ENCODE measurements at regions not wholly inside any gene's neighbourhood (a gene's known extent, or its start where the extent isn't known, plus 50 kb on each side); places are given as distances from the start of the nearest gene placed in this dataset.

DNA sequence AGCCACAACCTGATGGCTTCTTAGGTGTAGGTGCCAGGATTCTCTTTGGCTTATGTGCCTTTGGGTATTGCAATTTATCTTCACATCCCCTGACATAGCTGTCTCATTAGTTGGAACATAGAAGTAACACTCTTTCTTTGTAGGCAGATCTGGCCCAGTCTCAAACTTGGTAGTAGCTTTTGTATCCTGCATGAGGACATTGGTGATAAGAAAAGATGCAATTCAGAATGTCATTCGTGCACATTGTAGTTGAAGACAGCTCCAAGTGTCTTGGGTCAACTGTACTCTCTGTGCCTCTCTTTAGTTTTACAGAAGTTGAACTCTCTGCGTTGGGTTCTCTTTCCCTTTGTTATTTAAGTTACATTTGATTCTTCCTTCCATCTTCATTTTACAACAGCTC lies 69.6 kb upstream of the BCL11A start:
- H3K27ac ChIP-seq, result no peak overlapping the region
- TF ChIP-seq, protein P1, sequence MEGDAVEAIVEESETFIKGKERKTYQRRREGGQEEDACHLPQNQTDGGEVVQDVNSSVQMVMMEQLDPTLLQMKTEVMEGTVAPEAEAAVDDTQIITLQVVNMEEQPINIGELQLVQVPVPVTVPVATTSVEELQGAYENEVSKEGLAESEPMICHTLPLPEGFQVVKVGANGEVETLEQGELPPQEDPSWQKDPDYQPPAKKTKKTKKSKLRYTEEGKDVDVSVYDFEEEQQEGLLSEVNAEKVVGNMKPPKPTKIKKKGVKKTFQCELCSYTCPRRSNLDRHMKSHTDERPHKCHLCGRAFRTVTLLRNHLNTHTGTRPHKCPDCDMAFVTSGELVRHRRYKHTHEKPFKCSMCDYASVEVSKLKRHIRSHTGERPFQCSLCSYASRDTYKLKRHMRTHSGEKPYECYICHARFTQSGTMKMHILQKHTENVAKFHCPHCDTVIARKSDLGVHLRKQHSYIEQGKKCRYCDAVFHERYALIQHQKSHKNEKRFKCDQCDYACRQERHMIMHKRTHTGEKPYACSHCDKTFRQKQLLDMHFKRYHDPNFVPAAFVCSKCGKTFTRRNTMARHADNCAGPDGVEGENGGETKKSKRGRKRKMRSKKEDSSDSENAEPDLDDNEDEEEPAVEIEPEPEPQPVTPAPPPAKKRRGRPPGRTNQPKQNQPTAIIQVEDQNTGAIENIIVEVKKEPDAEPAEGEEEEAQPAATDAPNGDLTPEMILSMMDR (conservative IDR thresholded peaks at IDR 0.05), result no peak
- no peak for TF ChIP-seq ZFX (IDR thresholded peaks at IDR 0.05)

DNA sequence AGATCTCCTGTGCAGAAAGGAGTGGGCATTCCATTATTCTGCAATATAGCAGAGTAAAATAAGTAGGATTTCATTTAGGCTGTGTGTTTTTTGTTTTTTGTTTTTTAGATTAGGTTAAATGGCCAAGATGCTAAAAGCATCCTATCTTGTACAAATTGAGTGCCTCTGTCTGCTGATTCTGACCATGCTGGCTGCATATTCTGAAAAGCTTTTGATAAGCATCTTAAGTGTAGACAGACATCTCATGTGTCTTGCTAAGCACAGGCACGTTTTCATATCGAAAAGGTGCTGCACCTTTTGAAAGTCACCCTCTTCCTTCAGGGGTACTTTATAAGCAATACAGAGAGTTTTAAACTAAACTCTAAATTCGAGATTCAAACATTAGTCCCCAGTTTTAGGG lies 74.0 kb upstream of the BCL11A start:
- H3K27ac ChIP-seq, result no peak overlapping the region
- TF ChIP-seq, protein P1 (conservative IDR thresholded peaks at IDR 0.05), result no peak
- TF ChIP-seq ZFX (IDR thresholded peaks at IDR 0.05), result no peak

DNA sequence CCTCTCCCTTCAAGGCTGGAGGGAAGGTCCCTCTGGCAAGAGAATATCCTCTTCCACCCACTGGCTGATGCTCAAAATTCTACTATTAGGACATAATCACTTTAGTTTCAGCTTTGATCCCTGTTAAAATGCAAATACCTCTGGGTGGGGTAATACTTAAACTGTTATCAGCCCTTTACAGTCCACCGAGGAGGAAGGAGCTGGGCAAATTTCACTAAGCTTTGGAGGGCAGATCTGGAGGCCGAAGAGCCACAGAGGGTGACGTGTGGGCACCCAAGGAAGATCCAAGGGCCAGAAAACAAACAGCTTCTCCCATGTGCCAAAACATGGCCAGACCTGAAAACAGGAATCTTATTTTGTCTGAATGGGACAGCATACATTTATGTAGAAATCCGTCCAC lies 74.6 kb upstream of the BCL11A start:
- no peak overlapping the region for H3K27ac ChIP-seq
- TF ChIP-seq ZFX (IDR thresholded peaks at IDR 0.05), result no peak
- TF ChIP-seq, protein P1 (conservative IDR thresholded peaks at IDR 0.05), result no peak

DNA sequence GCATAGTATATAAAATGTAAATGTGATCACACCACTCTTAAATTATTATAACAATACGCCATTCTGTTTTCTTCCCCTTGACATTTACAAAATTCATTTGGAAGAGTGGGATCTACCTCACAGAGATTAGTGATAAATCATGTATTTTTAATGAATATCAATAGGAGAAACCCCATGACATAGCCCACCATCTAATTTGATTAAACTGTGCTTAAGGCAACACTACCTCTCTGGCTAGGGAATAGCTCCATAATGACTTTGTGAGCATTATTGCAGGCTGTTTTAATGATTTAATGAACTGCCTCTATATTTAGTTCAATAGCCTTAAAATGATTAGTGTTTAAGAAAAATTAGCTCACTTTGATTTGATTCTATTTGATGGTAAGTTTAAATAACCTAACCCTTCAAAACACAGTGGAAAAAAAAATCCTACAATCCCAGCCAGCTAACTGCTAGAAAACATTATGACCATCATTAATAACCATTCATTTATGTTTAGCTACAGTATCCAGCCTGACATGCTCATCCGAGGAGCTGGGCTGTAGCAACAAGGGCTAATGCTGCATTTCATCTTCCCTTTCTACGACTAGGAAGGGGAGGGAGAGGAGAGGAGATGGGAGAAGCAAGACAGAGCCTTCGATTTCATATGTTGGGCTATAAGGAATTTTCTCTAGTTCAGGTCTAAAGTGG lies 75.3 kb upstream of the BCL11A start:
- TF ChIP-seq, protein P1 (conservative IDR thresholded peaks at IDR 0.05), result no peak
- no peak for TF ChIP-seq ZFX (IDR thresholded peaks at IDR 0.05)
- no peak overlapping the region for H3K27ac ChIP-seq

DNA sequence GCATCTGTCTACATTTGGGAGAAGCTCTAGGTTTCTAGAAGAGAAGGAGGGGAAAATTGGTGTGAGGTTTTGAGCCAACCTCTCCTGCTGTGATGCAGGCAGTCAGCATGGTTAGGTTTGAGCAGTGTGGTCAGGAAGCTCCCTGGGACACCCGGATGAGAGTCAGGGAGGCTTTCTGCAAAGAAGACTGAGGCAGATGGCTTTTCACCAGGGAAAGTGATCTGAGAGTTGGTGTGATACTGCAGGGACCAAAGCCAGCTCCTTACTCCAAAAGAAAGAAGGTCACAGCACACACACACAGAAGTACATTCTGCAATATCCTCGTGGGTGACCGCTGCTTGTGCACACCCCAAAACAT lies 75.8 kb upstream of the BCL11A start:
- TF ChIP-seq, protein P1 (conservative IDR thresholded peaks at IDR 0.05), result no peak
- TF ChIP-seq ZFX (IDR thresholded peaks at IDR 0.05), result no peak
- H3K27ac ChIP-seq, result no peak overlapping the region

DNA sequence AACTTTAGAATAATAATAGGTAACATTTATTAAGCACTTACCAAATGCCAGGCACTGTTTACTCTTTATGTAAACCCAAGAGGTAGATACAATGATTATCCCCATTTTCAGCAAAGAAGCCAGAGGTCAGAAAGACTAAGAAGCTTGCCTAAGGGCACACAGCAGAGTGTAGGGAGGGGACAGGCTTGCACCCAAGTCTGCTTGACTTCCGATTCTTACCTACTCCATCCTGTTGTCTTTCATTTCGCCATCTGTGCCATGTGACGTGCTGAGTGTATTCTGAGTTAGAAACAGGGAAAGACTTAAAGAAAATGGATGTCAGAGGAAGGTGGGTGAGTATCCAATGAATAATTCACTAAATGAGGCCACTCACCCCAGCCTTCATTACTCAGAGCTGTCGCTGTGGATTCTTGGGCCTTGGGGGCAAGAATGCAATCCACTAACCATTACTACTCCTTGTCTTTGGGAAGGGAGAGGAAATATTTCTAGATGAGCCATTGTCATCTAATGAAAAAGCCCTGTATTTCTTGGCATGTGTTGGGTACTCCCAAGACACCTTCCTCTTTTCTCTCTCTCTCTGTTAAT lies 76.4 kb upstream of the BCL11A start:
- TF ChIP-seq, protein P1 (conservative IDR thresholded peaks at IDR 0.05), result no peak
- no peak for TF ChIP-seq ZFX (IDR thresholded peaks at IDR 0.05)
- no peak overlapping the region for H3K27ac ChIP-seq

DNA sequence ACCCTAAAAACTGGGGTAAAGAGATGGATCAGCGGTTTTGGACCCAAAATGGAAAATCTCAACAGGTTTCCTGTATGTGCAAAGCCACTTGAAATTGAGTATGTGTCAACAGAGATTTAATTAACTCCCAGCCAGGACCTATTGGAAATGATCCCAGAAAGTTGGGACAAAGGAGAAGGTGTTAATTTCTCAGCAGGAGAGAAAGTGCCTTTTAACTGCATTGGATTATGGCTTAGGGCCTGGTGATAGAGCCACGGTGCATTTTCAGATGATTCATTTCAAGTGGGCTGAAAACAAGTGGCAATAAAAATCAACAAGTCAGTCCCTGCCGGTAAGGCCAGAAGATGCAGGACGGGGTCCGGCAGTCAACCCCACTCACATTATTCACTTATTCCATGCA lies 80.2 kb upstream of the BCL11A start:
- no peak for TF ChIP-seq ZFX (IDR thresholded peaks at IDR 0.05)
- TF ChIP-seq, protein P1 (conservative IDR thresholded peaks at IDR 0.05), result no peak
- no peak overlapping the region for H3K27ac ChIP-seq
